Upper lobe of right lung (tissue), 1 donor: ENCODE measurements at regions not wholly inside any gene's neighbourhood (a gene's known extent, or its start where the extent isn't known, plus 50 kb on each side); places are given as distances from the start of the nearest gene placed in this dataset.

ENCODE experiments used
- ATAC-seq: fragments of 200-7000 bp; cut with Tn5 transposase; one replicate; pipeline ENCODE4 v1.9.1; 2020; ENCODE audit warnings: mild to moderate bottlenecking, moderate library complexity
- DNase-seq: peaks from one replicate; pipeline ENCODE4 v3.0.0-alpha.2; 2020
- H3K27ac ChIP-seq: fragments of 200-600 bp; one replicate; pipeline ENCODE4 v1.8.0; 2022
- H3K27me3 ChIP-seq: fragments of 200-600 bp; one replicate; pipeline ENCODE4 v1.8.0; 2022; ENCODE audit warnings: mild to moderate bottlenecking
- H3K36me3 ChIP-seq: fragments of 200-600 bp; one replicate; pipeline ENCODE4 v1.8.0; 2022
- H3K4me1 ChIP-seq: fragments of 200-600 bp; one replicate; pipeline ENCODE4 v1.8.0; 2022
- H3K4me3 ChIP-seq: fragments of 200-600 bp; one replicate; pipeline ENCODE4 v1.8.0; 2022; ENCODE audit warnings: mild to moderate bottlenecking
- H3K9me3 ChIP-seq: fragments of 200-600 bp; one replicate; pipeline ENCODE4 v1.8.0; 2022
- CTCF ChIP-seq: fragments of 200-600 bp; IDR thresholded peaks from one replicate; pipeline ENCODE4 v1.8.0; 2022; ENCODE audit warnings: antibody characterized with exemption
- intact Hi-C: fragments of 100-400 bp; cut with DNase I; formaldehyde crosslinking; loops from one replicate; pipeline ENCODE4 v1.11.0; 2022
- donor health status: DM: no; HTN: yes; CAD: no; lungs with severe emphysema.

GRCh38 chr17:79185671-79186070, 111.0 kb downstream of the ENGASE start:
- TF ChIP-seq CTCF: no peak
- Histone ChIP-seq H3K27me3 (peaks cover 85% of the 10 kb centered on the region), H3K36me3 (no peaks in the 10 kb centered on the region), H3K27ac (no peak overlapping the region), H3K4me3 (no peak overlapping the region), H3K9me3 (no peaks in the 10 kb centered on the region), H3K4me1 (no peaks in the 10 kb centered on the region)
- no peak for DNase-seq
- intact Hi-C loops: no loop called here
- ATAC-seq: no peak

- intact Hi-C loops: no loop called here
- H3K27me3 ChIP-seq: peaks cover 89% of the 10 kb centered on the region
- TF ChIP-seq CTCF: no peak
- no peak overlapping the region for H3K4me3 ChIP-seq
- no peak overlapping the region for H3K27ac ChIP-seq
- DNase-seq (no peak), ATAC-seq (no peak)
- H3K9me3 ChIP-seq: no peaks in the 10 kb centered on the region
- no peaks in the 10 kb centered on the region for H3K36me3 ChIP-seq
- H3K4me1 ChIP-seq: no peaks in the 10 kb centered on the region
Measured at GRCh38 chr17:79184219-79184618, 109.6 kb downstream of the ENGASE start.

- Histone ChIP-seq H3K36me3 (no peaks in the 10 kb centered on the region), H3K9me3 (no peaks in the 10 kb centered on the region), H3K4me1 (no peaks in the 10 kb centered on the region), H3K4me3 (no peak overlapping the region), H3K27me3 (peaks cover 82% of the 10 kb centered on the region), H3K27ac (no peak overlapping the region)
- ATAC-seq: no peak
- intact Hi-C loops: no loop called here
- DNase-seq: no peak
- no peak for TF ChIP-seq CTCF
Measured at GRCh38 chr17:79183293-79184158, 108.9 kb downstream of the ENGASE start.

GRCh38 chr17:79183043-79183292, 108.3 kb downstream of the ENGASE start:
- intact Hi-C loops: no loop called here
- ATAC-seq (no peak), DNase-seq (no peak)
- Histone ChIP-seq H3K4me1 (no peaks in the 10 kb centered on the region), H3K4me3 (no peak overlapping the region), H3K9me3 (no peaks in the 10 kb centered on the region), H3K36me3 (no peaks in the 10 kb centered on the region), H3K27me3 (peaks cover 77% of the 10 kb centered on the region), H3K27ac (no peak overlapping the region)
- TF ChIP-seq CTCF: no peak

- Histone ChIP-seq H3K27ac (no peak overlapping the region), H3K4me3 (no peak overlapping the region), H3K36me3 (no peaks in the 10 kb centered on the region), H3K9me3 (no peaks in the 10 kb centered on the region), H3K27me3 (peaks cover 75% of the 10 kb centered on the region), H3K4me1 (no peaks in the 10 kb centered on the region)
- ATAC-seq (no peak), DNase-seq (no peak)
- TF ChIP-seq CTCF: no peak
- intact Hi-C loops: no loop called here
Measured at GRCh38 chr17:79182176-79183042, 107.8 kb downstream of the ENGASE start.
